Esophagus mucosa (tissue), 1 donor: ENCODE measurements at regions not wholly inside any gene's neighbourhood (a gene's known extent, or its start where the extent isn't known, plus 50 kb on each side); places are given as distances from the start of the nearest gene placed in this dataset.
"Not testable (repeated sequence)": the region's sequence is repeated elsewhere in the genome, so short reads cannot be mapped to it uniquely, and the experiment has no call there.

Source experiments
- ATAC-seq: fragments of 200-7000 bp; cut with Tn5 transposase; one replicate; pipeline ENCODE4 v1.9.1; 2020
- donor health status: DM: yes; HTN: yes; CAD: no.

DNA sequence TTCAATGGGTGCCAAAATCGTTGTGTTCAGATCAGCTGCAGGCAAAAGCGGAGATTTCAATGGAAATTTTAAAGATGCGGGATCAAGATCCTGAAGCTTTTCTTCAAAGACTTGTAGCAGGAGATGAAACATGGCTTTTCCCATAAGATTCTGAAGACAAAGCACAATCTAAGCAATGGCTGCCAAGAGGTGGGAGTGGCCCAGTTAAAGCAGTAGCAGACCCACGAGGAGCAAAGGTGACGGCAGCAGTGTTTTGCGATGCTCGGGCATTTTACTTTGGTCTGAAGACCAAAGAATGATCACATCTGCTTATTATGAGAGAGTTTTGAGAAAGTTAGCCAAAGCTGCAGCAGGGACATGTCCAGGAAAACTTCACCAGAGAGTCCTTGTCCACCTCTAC is 222.9 kb downstream of the DSC3 start:
- ATAC-seq: no peak

DNA sequence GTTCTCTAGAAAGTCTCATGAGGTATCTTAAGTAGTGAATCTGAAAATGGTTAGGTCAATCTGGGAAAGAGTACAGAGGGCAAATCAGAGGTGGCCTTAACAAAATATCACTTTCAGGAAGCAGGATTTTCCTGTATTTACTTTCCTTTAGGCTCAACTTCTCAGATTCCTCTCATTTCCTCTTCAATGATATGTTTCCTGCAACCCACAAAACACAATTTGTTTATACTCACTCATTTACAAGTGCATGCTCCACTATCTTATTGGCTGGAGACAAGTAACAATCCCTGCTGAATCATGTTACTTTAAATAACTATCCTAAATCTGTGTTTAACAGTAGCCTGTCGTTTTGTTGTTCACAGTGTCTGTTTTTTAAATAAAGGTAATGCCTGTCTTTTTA is 228.1 kb downstream of the DSC3 start:
- ATAC-seq: no peak

DNA sequence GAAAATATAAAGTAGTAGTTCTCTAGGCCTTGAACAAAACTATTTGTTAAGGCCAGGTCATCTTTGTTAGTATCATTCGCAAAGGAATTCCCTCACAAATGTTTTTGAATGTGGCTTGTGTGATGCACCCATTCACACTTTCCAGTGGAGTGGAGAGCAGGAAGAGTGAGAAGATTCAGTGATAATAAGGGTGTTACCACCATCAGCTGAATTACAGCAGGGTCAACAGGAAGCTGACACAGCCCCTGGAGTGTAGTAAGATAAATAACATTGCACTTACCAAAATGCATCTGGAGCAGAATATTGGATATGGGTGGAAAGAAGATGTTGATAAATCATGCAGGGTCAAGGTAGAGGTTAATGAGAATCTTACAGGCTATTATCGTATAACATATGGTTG is 231.0 kb downstream of the DSC3 start:
- ATAC-seq: no peak

- ATAC-seq: no peak
Measured at GRCh38 chr18:30810580-30810979, 232.0 kb downstream of the DSC3 start.

- ATAC-seq: no peak
Measured at GRCh38 chr18:30806823-30807222, 235.7 kb downstream of the DSC3 start.

- no peak for ATAC-seq
Measured at GRCh38 chr18:30800800-30801199, 241.7 kb downstream of the DSC3 start.

GRCh38 chr18:30792051-30792450 is 250.5 kb downstream of the DSC3 start:
- ATAC-seq: no peak

DNA sequence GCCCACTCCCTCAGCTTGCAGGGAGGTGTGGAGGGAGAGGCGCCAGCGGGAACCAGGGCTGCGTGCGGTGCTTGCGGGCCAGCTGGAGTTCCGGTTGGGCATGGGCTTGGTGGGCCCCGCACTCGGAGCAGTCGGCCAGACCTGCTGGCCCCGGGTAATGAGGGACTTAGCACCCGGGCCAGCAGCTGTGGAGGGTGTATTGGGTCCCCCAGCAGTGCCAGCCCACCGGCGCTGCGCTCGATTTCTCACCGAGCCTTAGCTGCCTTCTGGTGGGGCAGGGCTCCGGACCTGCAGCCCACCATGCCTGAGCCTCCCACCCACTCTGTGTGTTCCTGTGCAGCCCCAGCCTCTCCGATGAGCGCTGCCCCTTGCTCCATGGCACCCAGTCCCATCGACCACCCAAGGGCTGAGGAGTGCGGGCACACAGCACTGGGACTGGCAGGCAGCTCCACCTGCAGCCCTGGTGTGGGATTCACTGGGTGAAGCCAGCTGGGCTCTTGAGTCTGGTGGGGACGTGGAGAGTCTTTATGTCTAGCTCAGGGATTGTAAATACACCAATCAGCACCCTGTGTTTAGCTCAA is 254.0 kb downstream of the DSC3 start:
- not testable (repeated sequence) for ATAC-seq

GRCh38 chr18:30787410-30787809 is 255.1 kb downstream of the DSC3 start:
- no peak for ATAC-seq

GRCh38 chr18:30781601-30782000 is 260.9 kb downstream of the DSC3 start:
- ATAC-seq: no peak

DNA sequence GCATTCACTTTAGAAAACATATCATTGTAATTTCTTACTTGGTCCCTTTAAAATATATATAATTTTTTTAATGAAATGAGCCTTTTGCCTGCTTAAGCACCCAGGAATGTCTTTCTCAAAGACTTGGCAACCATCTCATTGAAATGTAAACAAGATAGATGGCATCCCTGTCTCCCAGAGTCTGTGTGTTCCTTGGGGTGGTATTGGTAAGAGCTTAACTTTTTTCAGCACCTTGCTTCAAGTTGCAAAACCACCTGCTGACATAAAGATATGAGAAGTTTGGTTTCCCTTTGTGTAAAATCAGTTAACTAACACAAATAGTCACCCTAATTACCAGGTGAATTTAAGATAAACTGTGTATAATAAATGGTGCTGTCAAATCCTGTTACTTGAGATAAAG is 266.9 kb downstream of the DSC3 start:
- no peak for ATAC-seq

DNA sequence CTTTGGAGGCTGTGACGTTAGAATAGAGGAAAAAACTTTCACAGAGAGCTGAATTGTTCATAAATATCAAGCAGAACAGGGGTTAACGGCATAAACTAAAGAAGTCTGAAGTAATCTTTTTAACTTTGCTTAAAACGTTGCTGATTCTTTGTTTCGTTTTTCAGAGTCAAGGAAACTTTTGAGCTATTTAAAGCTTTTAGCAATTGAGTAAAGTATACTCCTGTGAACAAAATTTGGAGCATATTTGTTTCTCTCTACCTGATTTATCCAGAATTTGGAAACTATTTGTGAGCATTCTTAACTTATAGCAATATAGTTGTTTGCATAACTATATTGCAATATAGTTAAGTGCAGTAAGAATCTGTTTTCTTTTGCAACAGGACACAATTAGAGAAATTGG is 270.4 kb downstream of the DSC3 start:
- not testable (repeated sequence) for ATAC-seq

DNA sequence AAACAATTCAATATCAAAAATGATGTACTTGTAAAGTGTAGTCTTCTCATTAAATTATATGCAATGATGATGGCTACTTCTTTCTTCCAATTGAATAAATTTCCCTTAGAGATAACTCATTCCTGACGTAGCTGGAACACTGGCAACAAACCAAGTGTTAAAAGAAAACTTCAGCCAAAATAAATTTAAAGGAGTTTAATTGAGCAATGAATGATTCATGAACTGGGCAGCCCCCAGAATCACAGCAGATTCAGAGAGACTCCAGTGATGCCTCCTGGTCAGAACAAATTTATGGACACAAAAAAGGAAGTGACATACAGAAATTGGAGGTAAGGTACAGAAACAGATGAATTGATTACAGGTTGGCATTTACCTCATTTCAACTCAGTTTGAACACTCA is 276.5 kb downstream of the DSC3 start:
- ATAC-seq: no peak

DNA sequence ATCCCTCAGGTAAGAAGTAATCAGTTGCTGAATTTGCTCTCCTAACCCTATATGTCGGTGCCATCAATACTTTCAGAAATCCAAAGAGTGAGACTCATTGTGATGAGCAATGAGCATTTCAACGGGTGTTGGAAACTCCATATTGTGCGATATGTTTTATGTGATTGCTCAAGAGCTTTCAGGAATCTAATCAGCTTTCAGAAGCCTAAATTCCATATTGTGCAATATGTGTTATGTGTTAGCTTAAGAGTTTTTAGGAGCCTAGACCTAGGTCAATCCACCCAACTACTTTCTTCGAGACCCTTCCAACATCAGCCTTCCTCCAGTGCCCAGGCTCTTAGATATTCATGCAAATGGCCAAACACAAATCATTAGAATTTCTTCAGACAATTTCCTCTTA is 277.3 kb downstream of the DSC3 start:
- no peak for ATAC-seq

DNA sequence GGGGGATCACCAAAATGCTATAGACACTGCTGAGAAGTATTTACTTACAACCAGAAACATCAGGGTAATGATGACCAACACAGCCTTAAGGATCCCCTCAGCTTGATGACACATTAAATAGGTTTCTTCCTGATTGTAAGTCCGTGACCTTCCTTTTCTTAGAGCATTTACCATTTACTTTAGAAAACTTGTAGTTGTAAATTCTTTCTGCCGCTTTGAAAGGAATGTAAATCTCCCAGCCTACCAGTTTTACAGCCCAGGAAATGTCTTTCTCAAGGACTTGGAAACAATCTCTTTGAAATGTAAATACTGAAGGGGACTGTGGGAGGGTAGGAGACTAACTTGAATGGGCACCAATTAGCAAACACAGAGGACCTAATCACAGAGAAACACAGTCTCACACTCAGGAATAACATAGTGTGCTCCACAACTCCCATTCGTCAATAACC is 278.6 kb downstream of the DSC3 start:
- no peak for ATAC-seq

DNA sequence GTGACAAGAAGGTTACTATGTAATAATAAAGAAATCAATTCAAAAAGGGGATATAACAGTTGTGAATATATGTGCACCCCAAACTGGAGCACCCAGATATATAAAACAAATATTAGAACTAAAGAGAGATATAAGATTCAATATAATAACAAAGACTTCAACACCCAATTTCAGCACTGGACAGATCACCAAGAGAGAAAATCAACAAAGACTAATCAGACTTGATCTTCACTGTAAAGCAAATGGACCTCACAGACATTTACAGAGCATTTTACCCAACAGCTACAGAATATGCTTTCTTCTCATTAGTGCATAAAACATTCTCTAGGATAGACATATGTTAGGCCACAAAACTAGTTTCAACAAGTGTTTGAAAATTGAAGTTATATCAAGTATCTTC is 287.7 kb downstream of the DSC3 start:
- no peak for ATAC-seq

DNA sequence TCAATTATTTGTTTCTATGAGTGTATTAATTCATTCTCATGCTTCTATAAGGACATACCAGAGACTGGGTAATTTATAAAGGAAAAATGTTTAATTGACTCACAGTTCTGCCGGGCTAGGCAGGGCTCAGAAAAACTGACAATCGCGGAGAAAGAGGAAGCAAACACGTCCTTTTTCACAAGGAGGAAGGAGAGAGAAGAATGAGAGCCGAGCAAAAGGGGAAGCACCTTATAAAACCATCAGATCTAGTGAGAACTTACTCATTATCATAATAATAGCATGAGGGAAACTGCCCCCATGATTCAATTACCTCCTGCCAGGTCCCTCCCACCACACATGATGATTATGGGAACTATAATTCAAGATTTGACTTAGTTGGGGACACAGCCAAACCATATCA is 294.0 kb downstream of the DSC3 start:
- ATAC-seq: no peak

- no peak for ATAC-seq
Measured at GRCh38 chr18:30746224-30746623, 296.3 kb downstream of the DSC3 start.

- ATAC-seq: no peak
Measured at GRCh38 chr18:30743033-30743432, 299.5 kb downstream of the DSC3 start.

DNA sequence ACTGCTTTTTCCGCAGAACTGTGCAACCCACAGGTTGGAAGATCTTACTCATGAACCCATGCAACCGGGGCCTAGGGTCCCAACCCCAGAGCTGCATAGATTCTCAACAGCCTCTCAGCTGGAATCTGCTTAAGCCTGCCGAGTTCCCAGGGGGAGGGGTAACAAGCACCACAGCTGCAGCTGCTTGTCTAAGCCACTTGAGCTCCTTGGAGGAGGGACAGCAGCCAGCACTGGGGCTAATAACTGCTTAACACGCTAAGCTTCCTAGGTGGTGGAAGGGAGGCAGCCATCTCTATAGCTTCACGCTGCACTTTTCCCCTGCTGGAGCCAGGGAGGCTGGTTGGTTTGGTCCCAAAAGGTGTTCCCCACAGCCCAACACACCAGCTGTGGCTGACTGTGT is 311.6 kb downstream of the DSC3 start:
- no peak for ATAC-seq

- ATAC-seq: no peak
Measured at GRCh38 chr18:30727849-30728248, 314.7 kb downstream of the DSC3 start.

DNA sequence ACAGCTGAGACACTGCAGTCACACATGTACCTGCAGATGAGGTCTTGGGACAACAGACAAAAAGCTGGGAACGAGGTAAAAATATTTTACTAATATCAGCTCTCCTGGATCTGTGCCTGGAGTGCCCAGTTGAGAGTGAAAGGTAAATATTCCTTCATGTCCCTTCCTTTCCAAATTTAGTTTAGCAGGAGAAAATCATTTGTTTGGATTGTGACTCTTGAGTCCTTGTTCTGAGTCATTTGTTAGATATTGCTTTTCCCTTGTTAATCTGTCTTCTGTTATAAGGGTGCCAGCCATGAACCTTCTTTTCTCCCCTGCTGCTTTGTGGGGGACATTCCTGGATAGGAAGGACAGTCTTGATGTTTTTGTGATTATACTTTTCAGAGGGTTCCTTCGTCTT is 329.2 kb downstream of the DSC3 start:
- ATAC-seq: no peak

DNA sequence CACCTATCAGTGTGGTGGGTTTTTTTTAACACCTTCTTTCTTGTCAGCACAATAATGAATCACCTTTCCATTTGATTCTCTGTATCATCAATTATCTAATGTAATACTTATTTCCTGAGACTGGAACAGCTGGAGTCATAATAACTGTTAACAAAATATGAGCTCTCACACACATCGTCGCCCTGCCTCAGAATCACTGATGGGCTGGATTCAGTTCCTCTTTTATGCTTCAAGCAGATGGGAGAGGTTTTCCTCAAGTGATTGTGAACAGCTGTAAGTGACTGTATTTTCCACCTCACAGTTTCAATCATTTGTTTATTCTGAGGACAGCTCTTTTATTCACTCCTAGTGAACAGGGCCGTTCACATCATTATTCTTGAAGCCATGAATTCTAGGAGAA is 330.2 kb downstream of the DSC3 start:
- ATAC-seq: no peak

GRCh38 chr18:30709595-30709994 is 332.9 kb downstream of the DSC3 start:
- ATAC-seq: no peak

- no peak for ATAC-seq
Measured at GRCh38 chr18:30705943-30706342, 336.6 kb downstream of the DSC3 start.

- ATAC-seq: no peak
Measured at GRCh38 chr18:30698571-30698970, 344.0 kb downstream of the DSC3 start.
